ENCODE measurements at regions not wholly inside any gene's neighbourhood (a gene's known extent, or its start where the extent isn't known, plus 50 kb on each side); places are given as distances from the start of the nearest gene placed in this dataset.

DNA sequence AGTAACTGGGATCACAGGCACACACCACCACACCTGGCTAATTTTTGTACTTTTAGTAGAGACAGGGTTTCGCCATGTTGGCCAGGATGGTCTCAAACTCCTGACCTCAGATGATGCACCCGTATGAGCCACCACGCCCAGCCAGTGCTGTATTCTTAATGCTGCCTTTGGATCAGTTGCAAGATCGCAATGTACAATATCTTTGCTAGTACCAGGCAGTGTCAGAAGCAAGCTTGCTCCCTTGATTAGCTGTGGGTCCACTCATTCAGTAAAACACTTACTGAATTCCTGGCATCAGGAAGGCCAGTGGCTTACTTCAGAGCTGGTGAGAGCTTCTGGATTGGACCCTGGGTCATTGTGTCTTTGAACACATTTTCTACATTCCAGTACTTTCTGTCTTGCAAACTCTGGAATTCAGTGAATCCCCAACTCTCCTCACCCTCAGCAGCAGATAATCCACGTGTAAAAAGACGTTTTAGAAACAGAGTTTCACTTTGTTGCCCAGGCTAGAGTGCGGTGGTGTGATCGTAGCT lies 1183.7 kb downstream of the AACS start:
- Histone ChIP-seq H3K27ac (ENCODE audit: insufficient read depth, low read depth, low read length) (no peak overlapping the region), H3K4me3 (replicated peaks in 1 of 3; ENCODE audit: insufficient read depth in 1 of 3, low read depth in 1 of 3, low read length in 3 of 3) (no peak overlapping the region), H3K4me2 (ENCODE audit: insufficient read depth, low read length) (no peak overlapping the region), H3K9me3 (replicated peaks; ENCODE audit: control insufficient read depth, insufficient read depth, low read length) (peaks cover 7% of the 10 kb centered on the region), H3K4me1 (ENCODE audit: control insufficient read depth, extremely low read depth, insufficient read depth, low read length) (no peaks in the 10 kb centered on the region), H3K9ac (replicated peaks; ENCODE audit: extremely low read depth, insufficient read depth, low read length) (no peak overlapping the region), H2AFZ (ENCODE audit: low read depth, low read length) (no peak overlapping the region), H3K27me3 (ENCODE audit: control insufficient read depth in 2 of 2, insufficient read depth in 2 of 2, low read length in 2 of 2) (no peaks in the 10 kb centered on the region), H3K79me2 (ENCODE audit: control insufficient read depth, insufficient read depth, low read length) (no peaks in the 10 kb centered on the region), H3K36me3 (ENCODE audit: control insufficient read depth in 2 of 2, extremely low read depth in 1 of 2, insufficient read depth in 2 of 2, low read length in 2 of 2) (no peaks in the 10 kb centered on the region), H4K20me1 (replicated peaks; ENCODE audit: control insufficient read depth, extremely low read depth, insufficient read depth, low read length) (no peaks in the 10 kb centered on the region), H3K9me1 (replicated peaks; ENCODE audit: control insufficient read depth, extremely low read depth, insufficient read depth, low read length) (no peaks in the 10 kb centered on the region)
- CTCF ChIA-PET = no interaction called here
- POLR2A ChIA-PET = no interaction called here
- no peak for DNase-seq (ENCODE audit: low read depth, low spot score)
- intact Hi-C loops (cut with micrococcal nuclease) = no loop called here
- TF ChIP-seq MYC (IDR thresholded peaks at IDR 0.05; ENCODE audit: low read depth, low read length) = no peak
- no peak for TF ChIP-seq EZH2 (IDR thresholded peaks at IDR 0.05; ENCODE audit: borderline replicate concordance, low read depth, low read length, severe bottlenecking)
- no peak for TF ChIP-seq POLR2A (IDR thresholded peaks at IDR 0.05; ENCODE audit: low read depth, low read length)
- TF ChIP-seq GATA2 (IDR thresholded peaks at IDR 0.05; ENCODE audit: insufficient read depth, insufficient read length, low read depth, low read length) = no peak
- TF ChIP-seq, protein P1, sequence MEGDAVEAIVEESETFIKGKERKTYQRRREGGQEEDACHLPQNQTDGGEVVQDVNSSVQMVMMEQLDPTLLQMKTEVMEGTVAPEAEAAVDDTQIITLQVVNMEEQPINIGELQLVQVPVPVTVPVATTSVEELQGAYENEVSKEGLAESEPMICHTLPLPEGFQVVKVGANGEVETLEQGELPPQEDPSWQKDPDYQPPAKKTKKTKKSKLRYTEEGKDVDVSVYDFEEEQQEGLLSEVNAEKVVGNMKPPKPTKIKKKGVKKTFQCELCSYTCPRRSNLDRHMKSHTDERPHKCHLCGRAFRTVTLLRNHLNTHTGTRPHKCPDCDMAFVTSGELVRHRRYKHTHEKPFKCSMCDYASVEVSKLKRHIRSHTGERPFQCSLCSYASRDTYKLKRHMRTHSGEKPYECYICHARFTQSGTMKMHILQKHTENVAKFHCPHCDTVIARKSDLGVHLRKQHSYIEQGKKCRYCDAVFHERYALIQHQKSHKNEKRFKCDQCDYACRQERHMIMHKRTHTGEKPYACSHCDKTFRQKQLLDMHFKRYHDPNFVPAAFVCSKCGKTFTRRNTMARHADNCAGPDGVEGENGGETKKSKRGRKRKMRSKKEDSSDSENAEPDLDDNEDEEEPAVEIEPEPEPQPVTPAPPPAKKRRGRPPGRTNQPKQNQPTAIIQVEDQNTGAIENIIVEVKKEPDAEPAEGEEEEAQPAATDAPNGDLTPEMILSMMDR (IDR thresholded peaks at IDR 0.05; ENCODE audit: extremely low read depth in 1 of 2, insufficient read depth in 1 of 2, low read depth in 1 of 2, low read length in 2 of 2) = no peak
- no peak for TF ChIP-seq JUN (IDR thresholded peaks at IDR 0.05; ENCODE audit: borderline replicate concordance, insufficient read depth, insufficient read length, low read depth)
- no peak for TF ChIP-seq POLR2AphosphoS5 (IDR thresholded peaks at IDR 0.05; ENCODE audit: insufficient read depth, low read depth, low read length)
- TF ChIP-seq, protein P2, sequence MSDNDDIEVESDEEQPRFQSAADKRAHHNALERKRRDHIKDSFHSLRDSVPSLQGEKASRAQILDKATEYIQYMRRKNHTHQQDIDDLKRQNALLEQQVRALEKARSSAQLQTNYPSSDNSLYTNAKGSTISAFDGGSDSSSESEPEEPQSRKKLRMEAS (IDR thresholded peaks at IDR 0.05; ENCODE audit: insufficient read depth, insufficient read length) = no peak
- no peak for TF ChIP-seq FOS (IDR thresholded peaks at IDR 0.05; ENCODE audit: borderline replicate concordance, insufficient read depth, low read length)
- BruUV-seq (replicated peaks) = no TSS peak
- no peak for FAIRE-seq
- dilution Hi-C loops (cut with MboI; ENCODE audit: extremely low pct_ligation_motif_present, low sequenced_read_pairs) = no loop called here

All from endothelial cell of umbilical vein (primary cell).